Suprapubic skin (tissue), 3 donors: ENCODE measurements at regions not wholly inside any gene's neighbourhood (a gene's known extent, or its start where the extent isn't known, plus 50 kb on each side); places are given as distances from the start of the nearest gene placed in this dataset.
"Not testable (repeated sequence)": the region's sequence is repeated elsewhere in the genome, so short reads cannot be mapped to it uniquely, and the experiment has no call there.

ENCODE experiments used
- EP300 ChIP-seq: sonication (generic); formaldehyde crosslinking; IDR thresholded peaks from one replicate; pipeline ENCODE4 v1.6.1; 2017; ENCODE audit warnings: antibody characterized with exemption
- TF ChIP-seq, protein P1 (sequence below), 2 donors: fragments of 200-600 bp in 1 of 2; fragments of 450-650 bp in 1 of 2; sonication (generic) in 1 of 2; IDR thresholded peaks; one replicate each; pipeline ENCODE4 v1.5.1; 2016 to 2019; ENCODE audit warnings: antibody characterized with exemption in 2 of 2, mild to moderate bottlenecking in 1 of 2, moderate library complexity in 1 of 2

DNA sequence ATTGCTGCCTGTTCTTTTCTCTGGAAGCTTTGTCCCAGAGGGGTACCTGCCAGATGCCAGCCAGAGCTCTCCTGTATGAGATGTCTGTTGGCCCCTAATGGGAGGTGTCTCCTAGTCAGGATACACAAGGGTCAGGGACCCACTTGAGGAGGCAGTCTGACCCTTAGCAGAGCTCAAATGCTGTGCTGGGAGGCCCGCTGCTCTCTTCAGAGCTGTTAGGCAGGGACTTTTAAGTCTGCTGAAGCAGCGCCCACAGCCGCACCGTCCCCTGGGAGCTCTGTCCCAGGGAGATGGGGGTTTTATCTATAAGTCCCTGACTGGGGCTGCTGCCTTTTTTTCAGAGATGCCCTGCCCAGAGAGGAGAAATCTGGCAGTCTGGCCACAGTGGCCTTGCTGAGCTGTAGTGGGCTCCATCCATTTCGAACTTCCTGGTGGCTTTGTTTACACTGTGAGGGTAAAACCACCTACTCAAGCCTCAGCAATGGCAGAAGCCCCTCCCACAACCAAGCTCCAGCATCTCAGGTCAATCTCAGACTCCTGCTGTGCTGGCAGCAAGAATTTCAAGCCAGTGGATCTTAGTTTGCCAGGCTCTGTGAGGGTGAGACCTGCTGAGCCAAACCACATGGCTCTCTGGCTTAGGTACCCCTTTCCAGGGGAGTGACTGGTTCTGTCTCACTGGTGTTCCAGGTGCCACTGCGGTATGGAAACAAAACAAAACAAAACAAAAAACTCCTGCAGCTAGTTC lies 134.4 kb upstream of the KCTD3 start:
- TF ChIP-seq, protein P1, sequence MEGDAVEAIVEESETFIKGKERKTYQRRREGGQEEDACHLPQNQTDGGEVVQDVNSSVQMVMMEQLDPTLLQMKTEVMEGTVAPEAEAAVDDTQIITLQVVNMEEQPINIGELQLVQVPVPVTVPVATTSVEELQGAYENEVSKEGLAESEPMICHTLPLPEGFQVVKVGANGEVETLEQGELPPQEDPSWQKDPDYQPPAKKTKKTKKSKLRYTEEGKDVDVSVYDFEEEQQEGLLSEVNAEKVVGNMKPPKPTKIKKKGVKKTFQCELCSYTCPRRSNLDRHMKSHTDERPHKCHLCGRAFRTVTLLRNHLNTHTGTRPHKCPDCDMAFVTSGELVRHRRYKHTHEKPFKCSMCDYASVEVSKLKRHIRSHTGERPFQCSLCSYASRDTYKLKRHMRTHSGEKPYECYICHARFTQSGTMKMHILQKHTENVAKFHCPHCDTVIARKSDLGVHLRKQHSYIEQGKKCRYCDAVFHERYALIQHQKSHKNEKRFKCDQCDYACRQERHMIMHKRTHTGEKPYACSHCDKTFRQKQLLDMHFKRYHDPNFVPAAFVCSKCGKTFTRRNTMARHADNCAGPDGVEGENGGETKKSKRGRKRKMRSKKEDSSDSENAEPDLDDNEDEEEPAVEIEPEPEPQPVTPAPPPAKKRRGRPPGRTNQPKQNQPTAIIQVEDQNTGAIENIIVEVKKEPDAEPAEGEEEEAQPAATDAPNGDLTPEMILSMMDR (IDR thresholded peaks at IDR 0.05) = not testable (repeated sequence)
- TF ChIP-seq EP300 = not testable (repeated sequence)
